HCT116 (cell line): ENCODE measurements at regions not wholly inside any gene's neighbourhood (a gene's known extent, or its start where the extent isn't known, plus 50 kb on each side); places are given as distances from the start of the nearest gene placed in this dataset.
A peak's percentile ranks its signal among the peaks of the same experiment; 100 is the strongest.

ENCODE experiments used
- ATAC-seq: fragments of 200-7000 bp; cut with Tn5 transposase; 2 replicates; pipeline ENCODE4 v1.9.1; 2020; ENCODE audit warnings: mild to moderate bottlenecking, moderate library complexity
- BruUV-seq: library from RNA; stranded (reverse); fragments of 400-500 nt; replicated peaks from 2 replicates; lab custom pipeline; 2021; lab: Mats Ljungman, UMichigan
- CTCF ChIA-PET: fragments of 300-600 bp; sonication (Branson Sonifier 250); formaldehyde crosslinking; loops from one replicate; lab custom pipeline; 2021; ENCODE audit warnings: antibody characterized with exemption; lab: Charles Lee
- POLR2A ChIA-PET: fragments of 300-600, 350-600 bp; sonication (Branson Sonifier 250); formaldehyde crosslinking; loops from one replicate; lab custom pipeline; 2021; ENCODE audit warnings: antibody characterized with exemption; lab: Charles Lee
- RAD21 ChIA-PET, 2 experiments: fragments of 300-600 bp; sonication (Branson Sonifier 250); formaldehyde crosslinking; loops; one replicate each; lab custom pipeline; 2023; ENCODE audit warnings: low total read pairs in 2 of 2; ENCODE audit not compliant: uncharacterized antibody in 2 of 2, unreplicated experiment in 2 of 2, low non-redundant PET in 1 of 2; lab: Charles Lee
- DNase-seq: peaks from one replicate; pipeline ENCODE4 v3.0.0-alpha.2; 2010; ENCODE audit warnings: low read depth, low spot score
- H2AFZ ChIP-seq: fragments of 200-600 bp; shearing (Covaris generic), sonication (generic); 2 replicates; pipeline ENCODE4 v1.6.1; 2017; ENCODE audit warnings: low read depth, mixed run types, mixed read lengths, antibody characterized with exemption, low read length; ENCODE audit not compliant: poor library complexity, severe bottlenecking
- H3K27ac ChIP-seq: 2 replicates; pipeline ENCODE4 v1.5.1; 2012; ENCODE audit warnings: low read depth, low read length
- H3K27me3 ChIP-seq: fragments of 200-600 bp; sonication (generic); 2 replicates; pipeline ENCODE4 v1.6.1; 2016; ENCODE audit warnings: mixed run types, low read length, mixed read lengths; ENCODE audit not compliant: insufficient read depth
- H3K36me3 ChIP-seq, 2 experiments: fragments of 200-500 bp in 1 of 2; fragments of 200-600 bp in 1 of 2; sonication (Bioruptor generic) in 1 of 2; sonication (generic) in 1 of 2; 2 replicates each; pipeline versions ENCODE4 v1.5.1 to v1.6.1; 2014 to 2016; ENCODE audit warnings: low read length in 2 of 2, inconsistent platforms in 1 of 2, mixed read lengths in 1 of 2, mixed run types in 1 of 2; ENCODE audit not compliant: insufficient read depth in 2 of 2, control insufficient read depth in 1 of 2
- H3K4me1 ChIP-seq, 2 experiments: fragments of 200-600 bp in 1 of 2; sonication (generic) in 1 of 2; 2 replicates each; pipeline versions ENCODE4 v1.5.1 to v1.6.1; 2012 to 2017; ENCODE audit warnings: low read length in 2 of 2, inconsistent platforms in 1 of 2, mild to moderate bottlenecking in 1 of 2, mixed read lengths in 1 of 2, mixed run types in 1 of 2, moderate library complexity in 1 of 2; ENCODE audit not compliant: insufficient read depth in 2 of 2, control insufficient read depth in 1 of 2
- H3K4me2 ChIP-seq: fragments of 200-600 bp; sonication (generic); 2 replicates; pipeline ENCODE4 v1.6.1; 2017; ENCODE audit warnings: mixed run types, low read length, mixed read lengths
- H3K4me3 ChIP-seq, 2 experiments: fragments of 200-600 bp in 1 of 2; sonication (generic) in 1 of 2; replicated peaks in 1 of 2; 2 replicates each; pipeline ENCODE4 v1.5.1; 2011 to 2016; ENCODE audit warnings: low read length in 2 of 2, control low read depth in 1 of 2, low read depth in 1 of 2, mild to moderate bottlenecking in 1 of 2, mixed read lengths in 1 of 2, mixed run types in 1 of 2
- H3K79me2 ChIP-seq: fragments of 200-600 bp; sonication (generic); 2 replicates; pipeline ENCODE4 v1.6.1; 2017; ENCODE audit warnings: mild to moderate bottlenecking, mixed run types, low read length, moderate library complexity, mixed read lengths; ENCODE audit not compliant: insufficient read depth
- H3K9ac ChIP-seq: fragments of 200-600 bp; sonication (generic); 2 replicates; pipeline ENCODE4 v1.6.1; 2016; ENCODE audit warnings: low read length, mixed read lengths
- H3K9me2 ChIP-seq: fragments of 200-600 bp; sonication (generic), shearing (Covaris generic); 2 replicates; pipeline ENCODE4 v1.6.1; 2017; ENCODE audit warnings: mixed run types, mild to moderate bottlenecking, moderate library complexity; ENCODE audit not compliant: insufficient read depth
- H3K9me3 ChIP-seq, 2 experiments: fragments of 200-500 bp in 1 of 2; fragments of 200-600 bp in 1 of 2; sonication (Bioruptor generic) in 1 of 2; sonication (generic) in 1 of 2; 2 replicates each; pipeline ENCODE4 v1.6.1; 2014 to 2017; ENCODE audit warnings: low read length in 2 of 2, mixed read lengths in 2 of 2, inconsistent platforms in 1 of 2, low read depth in 1 of 2, mild to moderate bottlenecking in 1 of 2, mixed run types in 1 of 2, moderate library complexity in 1 of 2; ENCODE audit not compliant: control insufficient read depth in 1 of 2, insufficient read depth in 1 of 2
- H4K20me1 ChIP-seq: fragments of 200-600 bp; sonication (generic), shearing (Covaris generic); 2 replicates; pipeline ENCODE4 v1.6.1; 2017; ENCODE audit warnings: mixed run types, mild to moderate bottlenecking, moderate library complexity; ENCODE audit not compliant: insufficient read depth
- CEBPB ChIP-seq: IDR thresholded peaks from 2 replicates; pipeline ENCODE4 v1.6.1; 2012; ENCODE audit warnings: low read depth
- EZH2phosphoT487 ChIP-seq: fragments of 200-600 bp; IDR thresholded peaks from 2 replicates; pipeline ENCODE4 v1.6.1; 2018; ENCODE audit warnings: antibody characterized with exemption, borderline replicate concordance
- JUND ChIP-seq: IDR thresholded peaks from 2 replicates; pipeline ENCODE4 v1.6.1; 2012
- POLR2AphosphoS5 ChIP-seq: IDR thresholded peaks from 2 replicates; pipeline ENCODE4 v1.6.1; 2011; ENCODE audit warnings: mild to moderate bottlenecking, low read depth, low read length, moderate library complexity
- SIN3A ChIP-seq: IDR thresholded peaks from 2 replicates; pipeline ENCODE4 v1.6.1; 2012; ENCODE audit warnings: low read depth
- SP1 ChIP-seq: IDR thresholded peaks from 2 replicates; pipeline ENCODE4 v1.6.1; 2012; ENCODE audit warnings: low read depth
- SRF ChIP-seq: IDR thresholded peaks from 2 replicates; pipeline ENCODE4 v1.6.1; 2012; ENCODE audit warnings: low read depth
- intact Hi-C: fragments of 100-400 bp; cut with micrococcal nuclease; formaldehyde crosslinking; loops from 2 replicates; pipeline ENCODE4 v1.10.0; 2022
- TF ChIP-seq, protein P1 (sequence below), 3 experiments: fragments of 200-600 bp in 1 of 3; sonication (generic) in 1 of 3; IDR thresholded peaks in 2 of 3; conservative IDR thresholded peaks in 1 of 3; 2 replicates each; pipeline ENCODE4 v1.5.1; 2012 to 2017; ENCODE audit warnings: low read depth in 2 of 3, low read length in 2 of 3, antibody characterized with exemption in 1 of 3, borderline replicate concordance in 1 of 3, control low read depth in 1 of 3, mild to moderate bottlenecking in 1 of 3, mixed read lengths in 1 of 3, mixed run types in 1 of 3, moderate library complexity in 1 of 3; ENCODE audit not compliant: insufficient read depth in 1 of 3

DNA sequence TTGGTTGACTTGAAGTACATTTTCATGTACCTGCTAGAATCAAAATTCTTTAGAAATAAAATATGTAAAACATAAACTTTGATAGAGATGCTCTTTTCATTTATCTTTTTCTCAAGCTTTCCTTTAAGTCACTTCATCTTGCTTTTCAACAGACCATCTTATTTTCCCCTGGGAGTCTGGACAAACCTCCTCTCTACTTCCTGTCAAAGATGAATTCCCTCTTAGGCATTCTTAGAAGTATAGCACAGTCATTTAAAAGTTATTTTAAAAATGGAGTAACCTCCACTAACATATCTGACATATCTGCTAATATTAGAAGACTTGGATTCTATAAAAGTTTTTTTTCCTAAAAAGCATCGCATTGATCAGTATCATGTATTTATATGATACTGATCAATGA, 84.8 kb upstream of the PAX6 start (continued):
- TF ChIP-seq POLR2AphosphoS5 (no peak), EZH2phosphoT487 (no peak), JUND (no peak), SRF (no peak), CEBPB (no peak), SP1 (no peak)

GRCh38 chr11:31887180-31887579, 76.1 kb upstream of the PAX6 start:
- BruUV-seq = no TSS peak
- H4K20me1 ChIP-seq = no peaks in the 10 kb centered on the region
- DNase-seq (peak; percentile 18), ATAC-seq (peak; percentile 63)
- H3K4me3 ChIP-seq = no peak overlapping the region
- H3K4me1 ChIP-seq = no peaks in the 10 kb centered on the region
- peaks cover 5% of the 10 kb centered on the region; the same call in 1 of the 2 replicates for H3K27me3 ChIP-seq
- no peak overlapping the region for H2AFZ ChIP-seq
- TF ChIP-seq SIN3A = no peak
- TF ChIP-seq, protein P1, sequence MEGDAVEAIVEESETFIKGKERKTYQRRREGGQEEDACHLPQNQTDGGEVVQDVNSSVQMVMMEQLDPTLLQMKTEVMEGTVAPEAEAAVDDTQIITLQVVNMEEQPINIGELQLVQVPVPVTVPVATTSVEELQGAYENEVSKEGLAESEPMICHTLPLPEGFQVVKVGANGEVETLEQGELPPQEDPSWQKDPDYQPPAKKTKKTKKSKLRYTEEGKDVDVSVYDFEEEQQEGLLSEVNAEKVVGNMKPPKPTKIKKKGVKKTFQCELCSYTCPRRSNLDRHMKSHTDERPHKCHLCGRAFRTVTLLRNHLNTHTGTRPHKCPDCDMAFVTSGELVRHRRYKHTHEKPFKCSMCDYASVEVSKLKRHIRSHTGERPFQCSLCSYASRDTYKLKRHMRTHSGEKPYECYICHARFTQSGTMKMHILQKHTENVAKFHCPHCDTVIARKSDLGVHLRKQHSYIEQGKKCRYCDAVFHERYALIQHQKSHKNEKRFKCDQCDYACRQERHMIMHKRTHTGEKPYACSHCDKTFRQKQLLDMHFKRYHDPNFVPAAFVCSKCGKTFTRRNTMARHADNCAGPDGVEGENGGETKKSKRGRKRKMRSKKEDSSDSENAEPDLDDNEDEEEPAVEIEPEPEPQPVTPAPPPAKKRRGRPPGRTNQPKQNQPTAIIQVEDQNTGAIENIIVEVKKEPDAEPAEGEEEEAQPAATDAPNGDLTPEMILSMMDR (IDR thresholded peaks at IDR 0.05 in 2 of 3, conservative IDR thresholded peaks at IDR 0.05 in 1 of 3; ENCODE audit: borderline replicate concordance in 1 of 3, insufficient read depth in 1 of 3, low read depth in 2 of 3, low read length in 2 of 3) = peak in 2 of 3 experiments; percentile 48 to 62; a peak in 4 of 6 replicates
- no peaks in the 10 kb centered on the region for H3K9me2 ChIP-seq
- intact Hi-C loops = no loop called here
- H3K79me2 ChIP-seq = no peaks in the 10 kb centered on the region
- RAD21 ChIA-PET = no interaction called here
- CTCF ChIA-PET = interaction anchor here (1.1 to 1.4 kb wide), 2 partner anchors 12 to 780 kb away, joined by 3 read pairs; no protein-coding TSS in a partner anchor
- POLR2A ChIA-PET = no interaction called here
- no peaks in the 10 kb centered on the region for H3K36me3 ChIP-seq
- H3K4me2 ChIP-seq = no peak overlapping the region
- H3K27ac ChIP-seq = no peak overlapping the region
- no peak overlapping the region for H3K9ac ChIP-seq
- H3K9me3 ChIP-seq = no peaks in the 10 kb centered on the region
